H9 (cell line): ENCODE measurements at regions not wholly inside any gene's neighbourhood (a gene's known extent, or its start where the extent isn't known, plus 50 kb on each side); places are given as distances from the start of the nearest gene placed in this dataset.

Experiments used
- DNase-seq: peaks from one replicate; pipeline ENCODE4 v3.0.0-alpha.2; 2017
- H2AFZ ChIP-seq: one replicate; pipeline ENCODE4 v1.6.1; 2013; ENCODE audit warnings: mild to moderate bottlenecking, low read length, control low read depth, moderate library complexity
- H2AK5ac ChIP-seq: 2 replicates; pipeline ENCODE4 v1.6.1; 2013; ENCODE audit warnings: low read length, control low read depth, mixed read lengths; ENCODE audit not compliant: insufficient read length
- H2BK120ac ChIP-seq: one replicate; pipeline ENCODE4 v1.6.1; 2013; ENCODE audit warnings: low read depth, mild to moderate bottlenecking, low read length, control low read depth, inconsistent platforms; ENCODE audit not compliant: poor library complexity, severe bottlenecking
- H2BK12ac ChIP-seq: 2 replicates; pipeline ENCODE4 v1.6.1; 2013; ENCODE audit warnings: low read length, control low read depth, mixed read lengths, low read depth; ENCODE audit not compliant: insufficient read length
- H2BK15ac ChIP-seq: 2 replicates; pipeline ENCODE4 v1.6.1; 2013; ENCODE audit warnings: low read depth, low read length, control low read depth
- H2BK20ac ChIP-seq: one replicate; pipeline ENCODE4 v1.6.1; 2013; ENCODE audit warnings: low read depth, mild to moderate bottlenecking, low read length, control low read depth, inconsistent platforms; ENCODE audit not compliant: poor library complexity, severe bottlenecking
- H2BK5ac ChIP-seq: 2 replicates; pipeline ENCODE4 v1.6.1; 2013; ENCODE audit warnings: low read length, control low read depth, mixed read lengths; ENCODE audit not compliant: insufficient read length
- H3K14ac ChIP-seq: 2 replicates; pipeline ENCODE4 v1.6.1; 2013; ENCODE audit warnings: low read length, control low read depth; ENCODE audit not compliant: insufficient read depth
- H3K18ac ChIP-seq: 2 replicates; pipeline ENCODE4 v1.6.1; 2013; ENCODE audit warnings: low read depth, mild to moderate bottlenecking, mixed read lengths, low read length, control low read depth; ENCODE audit not compliant: insufficient read length
- H3K23ac ChIP-seq: 2 replicates; pipeline ENCODE4 v1.6.1; 2013; ENCODE audit warnings: low read length, control low read depth, mixed read lengths, low read depth; ENCODE audit not compliant: insufficient read length
- H3K23me2 ChIP-seq: 2 replicates; pipeline ENCODE4 v1.6.1; 2013; ENCODE audit warnings: low read depth, mild to moderate bottlenecking, mixed read lengths, low read length, control low read depth; ENCODE audit not compliant: insufficient read length, poor library complexity, severe bottlenecking
- H3K27ac ChIP-seq: 2 replicates; pipeline ENCODE4 v1.5.1; 2013; ENCODE audit warnings: low read length, control low read depth, mixed read lengths, low read depth; ENCODE audit not compliant: insufficient read length
- H3K27me3 ChIP-seq: 2 replicates; pipeline ENCODE4 v1.6.1; 2013; ENCODE audit warnings: low read length, control low read depth, inconsistent platforms; ENCODE audit not compliant: insufficient read depth
- H3K4ac ChIP-seq: 2 replicates; pipeline ENCODE4 v1.6.1; 2013; ENCODE audit warnings: low read depth, mild to moderate bottlenecking, control low read depth, inconsistent platforms, low read length, moderate library complexity
- H3K4me1 ChIP-seq: 2 replicates; pipeline ENCODE4 v1.6.1; 2013; ENCODE audit warnings: low read length, control low read depth, inconsistent platforms; ENCODE audit not compliant: insufficient read depth
- H3K4me2 ChIP-seq: 2 replicates; pipeline ENCODE4 v1.6.1; 2013; ENCODE audit warnings: low read length, control low read depth, mixed read lengths; ENCODE audit not compliant: insufficient read length, insufficient read depth
- H3K56ac ChIP-seq: 2 replicates; pipeline ENCODE4 v1.6.1; 2013; ENCODE audit warnings: low read depth, mild to moderate bottlenecking, mixed read lengths, low read length, control low read depth; ENCODE audit not compliant: insufficient read length
- H3K79me1 ChIP-seq: 2 replicates; pipeline ENCODE4 v1.6.1; 2013; ENCODE audit warnings: low read depth, mild to moderate bottlenecking, moderate library complexity, low read length, control low read depth, inconsistent platforms; ENCODE audit not compliant: insufficient read depth, poor library complexity, severe bottlenecking
- H3K79me2 ChIP-seq: 2 replicates; pipeline ENCODE4 v1.6.1; 2013; ENCODE audit warnings: low read length, control low read depth, inconsistent platforms; ENCODE audit not compliant: insufficient read depth
- H3K9ac ChIP-seq: 2 replicates; pipeline ENCODE4 v1.6.1; 2013; ENCODE audit warnings: low read length, control low read depth, mixed read lengths; ENCODE audit not compliant: insufficient read length; ENCODE audit errors: extremely low read depth
- H3K9me3 ChIP-seq: one replicate; pipeline ENCODE4 v1.6.1; 2013; ENCODE audit warnings: low read depth, low read length, inconsistent platforms; ENCODE audit not compliant: control insufficient read depth
- H3T11ph ChIP-seq: one replicate; pipeline ENCODE4 v1.6.1; 2013; ENCODE audit warnings: mild to moderate bottlenecking, low read length, control low read depth, inconsistent platforms
- H4K20me1 ChIP-seq: one replicate; pipeline ENCODE4 v1.6.1; 2013; ENCODE audit not compliant: control insufficient read depth, insufficient read length, insufficient read depth
- H4K5ac ChIP-seq: 2 replicates; pipeline ENCODE4 v1.6.1; 2013; ENCODE audit warnings: low read depth, mild to moderate bottlenecking, mixed read lengths, low read length, control low read depth; ENCODE audit not compliant: insufficient read length
- H4K8ac ChIP-seq: replicated peaks from 2 replicates; pipeline ENCODE4 v1.6.1; 2013; ENCODE audit warnings: low read length, control low read depth, mixed read lengths, low read depth; ENCODE audit not compliant: insufficient read length
- H4K91ac ChIP-seq: 2 replicates; pipeline ENCODE4 v1.6.1; 2013; ENCODE audit warnings: low read depth, mild to moderate bottlenecking, moderate library complexity, mixed read lengths, low read length, control low read depth; ENCODE audit not compliant: insufficient read length
- H3K27ac Mint-ChIP-seq, 3 experiments: 2 replicates in 2 of 3; 3 replicates in 1 of 3; pipeline ENCODE4 v1.8.0; 2020 to 2021; ENCODE audit warnings: mixed read lengths in 3 of 3, mild to moderate bottlenecking in 1 of 3, moderate library complexity in 1 of 3
- H3K27me3 Mint-ChIP-seq: 2 replicates; pipeline ENCODE4 v1.8.0; 2021; ENCODE audit warnings: low read depth, mild to moderate bottlenecking, moderate library complexity, mixed read lengths
- H3K36me3 Mint-ChIP-seq, 3 experiments: 2 replicates in 2 of 3; 3 replicates in 1 of 3; pipeline ENCODE4 v1.8.0; 2020 to 2021; ENCODE audit warnings: low read depth in 3 of 3, mixed read lengths in 3 of 3; ENCODE audit not compliant: insufficient read depth in 1 of 3
- H3K4me1 Mint-ChIP-seq, 2 experiments: 2 replicates each; pipeline ENCODE4 v1.8.0; 2020; ENCODE audit warnings: mixed read lengths in 2 of 2
- H3K4me3 Mint-ChIP-seq, 2 experiments: 2 replicates in 1 of 2; 3 replicates in 1 of 2; pipeline ENCODE4 v1.8.0; 2020 to 2021; ENCODE audit warnings: mild to moderate bottlenecking in 2 of 2, mixed read lengths in 2 of 2, moderate library complexity in 1 of 2
- H3K9me3 Mint-ChIP-seq, 2 experiments: 2 replicates in 1 of 2; 3 replicates in 1 of 2; pipeline ENCODE4 v1.8.0; 2020; ENCODE audit warnings: mild to moderate bottlenecking in 2 of 2, mixed read lengths in 2 of 2, moderate library complexity in 1 of 2
- WGBS: extraction: QIAGEN DNeasy Blood & Tissue Kit; methylation state at CpG from one replicate; pipeline ENCODE4 v1.1.7; 2013; ENCODE audit warnings: missing lambda C conversion rate, low lambda C conversion rate, mixed read lengths; ENCODE audit not compliant: insufficient read length; ENCODE audit errors: extremely low coverage; 5-methylcytosine and 5-hydroxymethylcytosine counted together
- TF ChIP-seq, protein P1 (sequence below): fragments of 200-600 bp; sonication (generic); conservative IDR thresholded peaks from 3 replicates; pipeline ENCODE4 v1.8.0; 2021; ENCODE audit warnings: antibody characterized with exemption, mild to moderate bottlenecking

DNA sequence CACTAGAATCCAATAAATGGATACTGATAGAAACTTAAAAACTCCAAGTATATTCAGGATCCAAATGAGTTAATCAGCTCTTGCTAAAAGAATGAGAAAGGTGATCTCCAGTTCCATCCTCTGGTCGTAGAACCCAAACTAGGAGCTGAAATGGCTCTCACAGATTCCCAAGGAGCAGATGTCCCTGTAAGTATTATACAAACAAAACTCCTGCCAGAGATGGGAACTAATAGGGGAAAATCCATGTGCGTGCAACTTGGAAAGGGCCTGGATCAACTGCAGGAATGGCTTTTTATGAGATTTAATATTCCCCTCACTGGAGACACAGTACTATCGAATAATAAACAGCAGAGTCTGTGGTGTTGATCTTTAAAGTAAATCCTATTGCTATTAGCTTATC, 309.2 kb upstream of the TBX3 start:
- no peak overlapping the region for H3K4ac ChIP-seq
- H3K4me2 ChIP-seq: no peak overlapping the region
- no peaks in the 10 kb centered on the region for H3K79me1 ChIP-seq
- H2BK20ac ChIP-seq: no peak overlapping the region
- H2BK12ac ChIP-seq: no peak overlapping the region
- H4K5ac ChIP-seq: no peak overlapping the region
- Mint-ChIP-seq H3K27ac (no peak overlapping the region), H3K27me3 (no peaks in the 10 kb centered on the region; the same call in 1 of the 2 replicates), H3K4me3 (no peak overlapping the region), H3K4me1 (peaks cover 9 to 15% of the 10 kb centered on the region in 2 experiments), H3K36me3 (peaks cover 6 to 13% (median 6%) of the 10 kb centered on the region in 3 experiments), H3K9me3 (peaks cover 12 to 17% of the 10 kb centered on the region in 2 experiments)
- no peak overlapping the region for H2BK120ac ChIP-seq
- H3K18ac ChIP-seq: no peak overlapping the region
- WGBS: no CpG with 5 or more reads among the region's 3 CpGs
- H4K20me1 ChIP-seq: no peaks in the 10 kb centered on the region
- no peak overlapping the region for H2AFZ ChIP-seq
- no peak overlapping the region for H2BK5ac ChIP-seq
- TF ChIP-seq, protein P1, sequence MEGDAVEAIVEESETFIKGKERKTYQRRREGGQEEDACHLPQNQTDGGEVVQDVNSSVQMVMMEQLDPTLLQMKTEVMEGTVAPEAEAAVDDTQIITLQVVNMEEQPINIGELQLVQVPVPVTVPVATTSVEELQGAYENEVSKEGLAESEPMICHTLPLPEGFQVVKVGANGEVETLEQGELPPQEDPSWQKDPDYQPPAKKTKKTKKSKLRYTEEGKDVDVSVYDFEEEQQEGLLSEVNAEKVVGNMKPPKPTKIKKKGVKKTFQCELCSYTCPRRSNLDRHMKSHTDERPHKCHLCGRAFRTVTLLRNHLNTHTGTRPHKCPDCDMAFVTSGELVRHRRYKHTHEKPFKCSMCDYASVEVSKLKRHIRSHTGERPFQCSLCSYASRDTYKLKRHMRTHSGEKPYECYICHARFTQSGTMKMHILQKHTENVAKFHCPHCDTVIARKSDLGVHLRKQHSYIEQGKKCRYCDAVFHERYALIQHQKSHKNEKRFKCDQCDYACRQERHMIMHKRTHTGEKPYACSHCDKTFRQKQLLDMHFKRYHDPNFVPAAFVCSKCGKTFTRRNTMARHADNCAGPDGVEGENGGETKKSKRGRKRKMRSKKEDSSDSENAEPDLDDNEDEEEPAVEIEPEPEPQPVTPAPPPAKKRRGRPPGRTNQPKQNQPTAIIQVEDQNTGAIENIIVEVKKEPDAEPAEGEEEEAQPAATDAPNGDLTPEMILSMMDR: no peak
- H3K56ac ChIP-seq: no peak overlapping the region
- no peak overlapping the region for H4K91ac ChIP-seq
- H3K9ac ChIP-seq: no peak overlapping the region
- no peak for DNase-seq
- H2BK15ac ChIP-seq: no peak overlapping the region
- no peaks in the 10 kb centered on the region; the same call in 1 of the 2 replicates for H3K4me1 ChIP-seq
- peaks cover 13% of the 10 kb centered on the region for H3K9me3 ChIP-seq
- no peaks in the 10 kb centered on the region for H3K79me2 ChIP-seq
- H3K23me2 ChIP-seq: no peaks in the 10 kb centered on the region
- no peak overlapping the region for H4K8ac ChIP-seq
- H2AK5ac ChIP-seq: no peak overlapping the region
- H3K23ac ChIP-seq: no peak overlapping the region
- H3K27ac ChIP-seq: no peak overlapping the region
- no peak overlapping the region for H3K14ac ChIP-seq
- no peak overlapping the region for H3T11ph ChIP-seq
- no peaks in the 10 kb centered on the region for H3K27me3 ChIP-seq
